ENCODE measurements at regions not wholly inside any gene's neighbourhood (a gene's known extent, or its start where the extent isn't known, plus 50 kb on each side); places are given as distances from the start of the nearest gene placed in this dataset.

GRCh38 chr1:199295107-199295506 is 656.3 kb downstream of the PTPRC start:
- Histone ChIP-seq H3K4me3 (ENCODE audit: low read length) (no peak overlapping the region), H3K36me3 (ENCODE audit: insufficient read depth, low read length) (no peaks in the 10 kb centered on the region), H3K27me3 (ENCODE audit: control insufficient read depth, insufficient read depth, low read length) (no peaks in the 10 kb centered on the region), H3K4me1 (ENCODE audit: control insufficient read depth, insufficient read depth, low read length) (peaks cover 25% of the 10 kb centered on the region), H3K4me2 (ENCODE audit: low read length) (no peak overlapping the region), H3K9ac (ENCODE audit: low read depth, low read length) (no peak overlapping the region), H3K9me3 (replicated peaks; ENCODE audit: low read length) (no peaks in the 10 kb centered on the region)

GRCh38 chr1:199297174-199297573 is 658.3 kb downstream of the PTPRC start:
- no peak overlapping the region for H3K4me3 ChIP-seq (ENCODE audit: low read length)
- H3K9me3 ChIP-seq (replicated peaks; ENCODE audit: low read length) = no peaks in the 10 kb centered on the region

GRCh38 chr1:199297887-199298286 is 659.0 kb downstream of the PTPRC start:
- Histone ChIP-seq H3K27me3 (ENCODE audit: control insufficient read depth, insufficient read depth, low read length) (no peaks in the 10 kb centered on the region), H3K4me3 (ENCODE audit: low read length) (no peak overlapping the region), H3K36me3 (ENCODE audit: insufficient read depth, low read length) (no peaks in the 10 kb centered on the region), H3K4me2 (ENCODE audit: low read length) (no peak overlapping the region), H3K4me1 (ENCODE audit: control insufficient read depth, insufficient read depth, low read length) (peaks cover 15% of the 10 kb centered on the region), H3K9ac (ENCODE audit: low read depth, low read length) (no peak overlapping the region), H3K9me3 (replicated peaks; ENCODE audit: low read length) (no peaks in the 10 kb centered on the region)

More at GRCh38 chr1:199297174-199297573, 658.3 kb downstream of the PTPRC start:
- no peaks in the 10 kb centered on the region for H3K36me3 ChIP-seq (ENCODE audit: insufficient read depth, low read length)
- peaks cover 12% of the 10 kb centered on the region for H3K4me1 ChIP-seq (ENCODE audit: control insufficient read depth, insufficient read depth, low read length)
- H3K27me3 ChIP-seq (ENCODE audit: control insufficient read depth, insufficient read depth, low read length) = no peaks in the 10 kb centered on the region
- H3K9ac ChIP-seq (ENCODE audit: low read depth, low read length) = no peak overlapping the region
- H3K4me2 ChIP-seq (ENCODE audit: low read length) = no peak overlapping the region

GRCh38 chr1:199298825-199299224 is 660.0 kb downstream of the PTPRC start:
- H3K4me2 ChIP-seq (ENCODE audit: low read length) = no peak overlapping the region
- no peaks in the 10 kb centered on the region for H3K36me3 ChIP-seq (ENCODE audit: insufficient read depth, low read length)
- no peaks in the 10 kb centered on the region for H3K27me3 ChIP-seq (ENCODE audit: control insufficient read depth, insufficient read depth, low read length)
- H3K9me3 ChIP-seq (replicated peaks; ENCODE audit: low read length) = no peaks in the 10 kb centered on the region
- H3K9ac ChIP-seq (ENCODE audit: low read depth, low read length) = no peak overlapping the region
- H3K4me3 ChIP-seq (ENCODE audit: low read length) = no peak overlapping the region
- H3K4me1 ChIP-seq (ENCODE audit: control insufficient read depth, insufficient read depth, low read length) = peaks cover 15% of the 10 kb centered on the region

GRCh38 chr1:199301472-199302217 is 662.8 kb downstream of the PTPRC start:
- Histone ChIP-seq H3K4me3 (ENCODE audit: low read length) (no peak overlapping the region), H3K4me2 (ENCODE audit: low read length) (no peak overlapping the region), H3K27me3 (ENCODE audit: control insufficient read depth, insufficient read depth, low read length) (no peaks in the 10 kb centered on the region), H3K36me3 (ENCODE audit: insufficient read depth, low read length) (no peaks in the 10 kb centered on the region), H3K4me1 (ENCODE audit: control insufficient read depth, insufficient read depth, low read length) (peaks cover 15% of the 10 kb centered on the region), H3K9me3 (replicated peaks; ENCODE audit: low read length) (no peaks in the 10 kb centered on the region), H3K9ac (ENCODE audit: low read depth, low read length) (no peak overlapping the region)

- Histone ChIP-seq H3K4me1 (ENCODE audit: control insufficient read depth, insufficient read depth, low read length) (peaks cover 14% of the 10 kb centered on the region), H3K4me3 (ENCODE audit: low read length) (no peak overlapping the region), H3K36me3 (ENCODE audit: insufficient read depth, low read length) (no peaks in the 10 kb centered on the region), H3K9me3 (replicated peaks; ENCODE audit: low read length) (no peaks in the 10 kb centered on the region), H3K9ac (ENCODE audit: low read depth, low read length) (no peak overlapping the region), H3K4me2 (ENCODE audit: low read length) (no peak overlapping the region), H3K27me3 (ENCODE audit: control insufficient read depth, insufficient read depth, low read length) (no peaks in the 10 kb centered on the region)
These were observed 663.7 kb downstream of the PTPRC start for GRCh38 chr1:199302554-199302953.

GRCh38 chr1:199303035-199303434 is 664.2 kb downstream of the PTPRC start:
- Histone ChIP-seq H3K9me3 (replicated peaks; ENCODE audit: low read length) (no peaks in the 10 kb centered on the region), H3K27me3 (ENCODE audit: control insufficient read depth, insufficient read depth, low read length) (no peaks in the 10 kb centered on the region), H3K4me3 (ENCODE audit: low read length) (no peak overlapping the region), H3K4me1 (ENCODE audit: control insufficient read depth, insufficient read depth, low read length) (peaks cover 9% of the 10 kb centered on the region), H3K9ac (ENCODE audit: low read depth, low read length) (no peak overlapping the region), H3K36me3 (ENCODE audit: insufficient read depth, low read length) (no peaks in the 10 kb centered on the region), H3K4me2 (ENCODE audit: low read length) (no peak overlapping the region)

- no peak overlapping the region for H3K9ac ChIP-seq (ENCODE audit: low read depth, low read length)
- H3K4me3 ChIP-seq (ENCODE audit: low read length) = no peak overlapping the region
- no peaks in the 10 kb centered on the region for H3K27me3 ChIP-seq (ENCODE audit: control insufficient read depth, insufficient read depth, low read length)
- no peaks in the 10 kb centered on the region for H3K9me3 ChIP-seq (replicated peaks; ENCODE audit: low read length)
- H3K36me3 ChIP-seq (ENCODE audit: insufficient read depth, low read length) = no peaks in the 10 kb centered on the region
- peaks cover 7% of the 10 kb centered on the region for H3K4me1 ChIP-seq (ENCODE audit: control insufficient read depth, insufficient read depth, low read length)
- H3K4me2 ChIP-seq (ENCODE audit: low read length) = no peak overlapping the region
These were observed 666.2 kb downstream of the PTPRC start for GRCh38 chr1:199305053-199305452.

GRCh38 chr1:199307496-199308264 is 668.8 kb downstream of the PTPRC start:
- Histone ChIP-seq H3K4me2 (ENCODE audit: low read length) (no peak overlapping the region), H3K9ac (ENCODE audit: low read depth, low read length) (no peak overlapping the region), H3K4me3 (ENCODE audit: low read length) (no peak overlapping the region), H3K27me3 (ENCODE audit: control insufficient read depth, insufficient read depth, low read length) (no peaks in the 10 kb centered on the region), H3K36me3 (ENCODE audit: insufficient read depth, low read length) (no peaks in the 10 kb centered on the region), H3K4me1 (ENCODE audit: control insufficient read depth, insufficient read depth, low read length) (no peaks in the 10 kb centered on the region), H3K9me3 (replicated peaks; ENCODE audit: low read length) (no peaks in the 10 kb centered on the region)

- H3K9me3 ChIP-seq (replicated peaks; ENCODE audit: low read length) = no peaks in the 10 kb centered on the region
These were observed 669.6 kb downstream of the PTPRC start for GRCh38 chr1:199308349-199308846.

GRCh38 chr1:199310708-199311107 is 671.9 kb downstream of the PTPRC start:
- Histone ChIP-seq H3K4me2 (ENCODE audit: low read length) (no peak overlapping the region), H3K9me3 (replicated peaks; ENCODE audit: low read length) (no peaks in the 10 kb centered on the region), H3K36me3 (ENCODE audit: insufficient read depth, low read length) (no peaks in the 10 kb centered on the region), H3K4me3 (ENCODE audit: low read length) (no peak overlapping the region), H3K4me1 (ENCODE audit: control insufficient read depth, insufficient read depth, low read length) (no peaks in the 10 kb centered on the region), H3K27me3 (ENCODE audit: control insufficient read depth, insufficient read depth, low read length) (no peaks in the 10 kb centered on the region), H3K9ac (ENCODE audit: low read depth, low read length) (no peak overlapping the region)

More at GRCh38 chr1:199308349-199308846, 669.6 kb downstream of the PTPRC start:
- no peaks in the 10 kb centered on the region for H3K27me3 ChIP-seq (ENCODE audit: control insufficient read depth, insufficient read depth, low read length)
- no peaks in the 10 kb centered on the region for H3K36me3 ChIP-seq (ENCODE audit: insufficient read depth, low read length)
- H3K4me3 ChIP-seq (ENCODE audit: low read length) = no peak overlapping the region
- H3K4me1 ChIP-seq (ENCODE audit: control insufficient read depth, insufficient read depth, low read length) = no peaks in the 10 kb centered on the region
- H3K9ac ChIP-seq (ENCODE audit: low read depth, low read length) = no peak overlapping the region
- no peak overlapping the region for H3K4me2 ChIP-seq (ENCODE audit: low read length)

All from skeletal muscle satellite cell (primary cell).